T-cell (primary cell): ENCODE measurements at regions not wholly inside any gene's neighbourhood (a gene's known extent, or its start where the extent isn't known, plus 50 kb on each side); places are given as distances from the start of the nearest gene placed in this dataset.

ENCODE experiments used
- ATAC-seq, 4 experiments: fragments of 200-7000 bp in 3 of 4; fragments of 150-1000 bp in 1 of 4; cut with Tn5 transposase; replicated peaks in 1 of 4; 1 replicate in 3 of 4; 2 replicates in 1 of 4; pipeline ENCODE4 v1.10.0; 2021; ENCODE audit warnings: moderate library complexity in 3 of 4, mild to moderate bottlenecking in 2 of 4, moderate number of reproducible peaks in 1 of 4
- CTCF ChIA-PET, 2 donors: fragments of 300-600 bp; sonication (Branson Sonifier 250); formaldehyde crosslinking; loops; one replicate each; lab custom pipeline; 2022; ENCODE audit warnings: antibody characterized with exemption in 2 of 2; lab: Charles Lee
- POLR2A ChIA-PET, 2 donors: fragments of 300-600 bp; sonication (Branson Sonifier 250); formaldehyde crosslinking; loops; one replicate each; lab custom pipeline; 2022; ENCODE audit warnings: antibody characterized with exemption in 2 of 2; lab: Charles Lee
- DNase-seq, 35 experiments: peaks; one replicate each; pipeline versions ENCODE4 v3.0.0 to v3.0.0-alpha.2; 2013 to 2023
- H3K27ac ChIP-seq: one replicate; pipeline ENCODE4 v1.5.1; 2013; ENCODE audit warnings: low read length
- H3K27me3 ChIP-seq, 2 experiments: replicated peaks in 1 of 2; 1 replicate in 1 of 2; 2 replicates in 1 of 2; pipeline versions ENCODE4 v1.6.1 to v1.7.0; 2013; ENCODE audit warnings: low read length in 1 of 2, mixed read lengths in 1 of 2; ENCODE audit not compliant: control insufficient read depth in 2 of 2, insufficient read depth in 2 of 2; ENCODE audit errors: extremely low read depth in 1 of 2
- H3K36me3 ChIP-seq, 2 donors: 1 replicate in 1 of 2; 2 replicates in 1 of 2; pipeline versions ENCODE4 v1.6.1 to v1.7.0; 2013; ENCODE audit warnings: low read length in 1 of 2; ENCODE audit not compliant: control insufficient read depth in 2 of 2, insufficient read depth in 1 of 2; ENCODE audit errors: extremely low read depth in 1 of 2
- H3K4me1 ChIP-seq, 2 experiments: 1 replicate in 1 of 2; 2 replicates in 1 of 2; pipeline versions ENCODE4 v1.6.1 to v1.7.0; 2013; ENCODE audit warnings: low read length in 2 of 2, mixed read lengths in 1 of 2; ENCODE audit not compliant: insufficient read depth in 2 of 2, control insufficient read depth in 1 of 2; ENCODE audit errors: extremely low read depth in 1 of 2
- H3K4me3 ChIP-seq, 2 donors: 1 replicate in 1 of 2; 2 replicates in 1 of 2; pipeline versions ENCODE4 v1.5.1 to v1.7.0; 2013; ENCODE audit warnings: mild to moderate bottlenecking in 2 of 2, low read length in 1 of 2, moderate library complexity in 1 of 2; ENCODE audit not compliant: control insufficient read depth in 1 of 2; ENCODE audit errors: extremely low read depth in 1 of 2
- H3K9me3 ChIP-seq: 2 replicates; pipeline ENCODE4 v1.7.0; 2013
- H3K27ac Mint-ChIP-seq, 2 donors: one replicate each; pipeline ENCODE4 v1.8.0; 2020 to 2021; ENCODE audit warnings: mild to moderate bottlenecking in 2 of 2, mixed read lengths in 2 of 2
- H3K27me3 Mint-ChIP-seq, 2 donors: one replicate each; pipeline ENCODE4 v1.8.0; 2021 to 2022; ENCODE audit warnings: mixed read lengths in 2 of 2
- H3K36me3 Mint-ChIP-seq: one replicate; pipeline ENCODE4 v1.8.0; 2021; ENCODE audit warnings: mixed read lengths
- H3K4me1 Mint-ChIP-seq, 3 donors: one replicate each; pipeline ENCODE4 v1.8.0; 2020 to 2022; ENCODE audit warnings: mixed read lengths in 3 of 3, mild to moderate bottlenecking in 1 of 3
- H3K4me3 Mint-ChIP-seq, 3 donors: one replicate each; pipeline ENCODE4 v1.8.0; 2020 to 2022; ENCODE audit warnings: mild to moderate bottlenecking in 3 of 3, mixed read lengths in 3 of 3, moderate library complexity in 3 of 3
- H3K9me3 Mint-ChIP-seq, 3 donors: one replicate each; pipeline ENCODE4 v1.8.0; 2020 to 2022; ENCODE audit warnings: mixed read lengths in 3 of 3
- whole genome bisulfite sequencing: methylation state at CpG from one replicate; pipeline ENCODE4 v1.1.5; 2013; ENCODE audit warnings: missing lambda C conversion rate; ENCODE audit not compliant: insufficient coverage; 5-methylcytosine and 5-hydroxymethylcytosine counted together

- H3K9me3 Mint-ChIP-seq: peaks cover 10 to 27% (median 17%) of the 10 kb centered on the region in 3 donors
- WGBS: 88% methylated on average over 1 of the region's 2 CpGs
- no peak overlapping the region for H3K27ac ChIP-seq
- ATAC-seq (no peak), DNase-seq (no peak)
- no peak overlapping the region for H3K4me3 Mint-ChIP-seq
- H3K27me3 Mint-ChIP-seq: no peaks in the 10 kb centered on the region
- ChIA-PET POLR2A (no interaction called here), CTCF (no interaction called here)
- H3K36me3 ChIP-seq: no peaks in the 10 kb centered on the region
- no peaks in the 10 kb centered on the region for H3K4me1 ChIP-seq
- no peaks in the 10 kb centered on the region for H3K9me3 ChIP-seq
- no peak overlapping the region for H3K4me3 ChIP-seq
- H3K27ac Mint-ChIP-seq: no peak overlapping the region
- no peaks in the 10 kb centered on the region for H3K4me1 Mint-ChIP-seq
- H3K36me3 Mint-ChIP-seq: no peaks in the 10 kb centered on the region
- no peaks in the 10 kb centered on the region for H3K27me3 ChIP-seq
Observed at GRCh38 chr10:107496594-107496993, 332.1 kb upstream of the SORCS1 start.

DNA sequence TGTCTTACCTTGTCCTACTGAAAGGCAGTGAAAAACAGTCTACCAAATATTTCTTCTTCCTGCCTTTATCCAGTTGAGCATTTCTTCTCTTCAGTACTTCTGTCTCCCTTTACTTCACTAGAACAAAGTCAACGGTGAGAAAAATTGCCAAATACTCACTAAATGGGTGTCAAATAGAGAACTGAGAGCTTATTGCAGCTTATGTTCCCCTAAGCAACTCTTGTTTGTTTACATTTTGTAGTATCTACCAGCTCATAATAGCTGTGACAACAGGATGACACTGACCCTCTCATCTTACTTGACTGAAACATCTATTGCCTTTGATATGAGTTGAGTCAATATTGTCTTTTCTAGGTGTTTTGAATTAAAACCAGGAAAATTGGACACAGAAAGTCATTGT, 327.9 kb upstream of the SORCS1 start:
- H3K27ac Mint-ChIP-seq: no peak overlapping the region
- ATAC-seq (no peak), DNase-seq (no peak)
- WGBS: no CpG with 5 or more reads among the region's 1 CpG
- H3K36me3 ChIP-seq: no peaks in the 10 kb centered on the region
- no peaks in the 10 kb centered on the region for H3K4me1 ChIP-seq
- H3K27me3 Mint-ChIP-seq: no peaks in the 10 kb centered on the region
- peaks cover 8 to 32% (median 23%) of the 10 kb centered on the region in 3 donors for H3K9me3 Mint-ChIP-seq
- no peak overlapping the region for H3K27ac ChIP-seq
- H3K4me1 Mint-ChIP-seq: no peaks in the 10 kb centered on the region
- H3K4me3 ChIP-seq: no peak overlapping the region
- no peak overlapping the region for H3K4me3 Mint-ChIP-seq
- no peaks in the 10 kb centered on the region for H3K36me3 Mint-ChIP-seq
- ChIA-PET CTCF (no interaction called here), POLR2A (interaction anchor here in 1 of 2 donors (0.6 kb wide), 1 partner anchor 1453 kb away, joined by 3 read pairs; no protein-coding TSS in a partner anchor)
- no peaks in the 10 kb centered on the region for H3K27me3 ChIP-seq
- no peaks in the 10 kb centered on the region for H3K9me3 ChIP-seq

DNA sequence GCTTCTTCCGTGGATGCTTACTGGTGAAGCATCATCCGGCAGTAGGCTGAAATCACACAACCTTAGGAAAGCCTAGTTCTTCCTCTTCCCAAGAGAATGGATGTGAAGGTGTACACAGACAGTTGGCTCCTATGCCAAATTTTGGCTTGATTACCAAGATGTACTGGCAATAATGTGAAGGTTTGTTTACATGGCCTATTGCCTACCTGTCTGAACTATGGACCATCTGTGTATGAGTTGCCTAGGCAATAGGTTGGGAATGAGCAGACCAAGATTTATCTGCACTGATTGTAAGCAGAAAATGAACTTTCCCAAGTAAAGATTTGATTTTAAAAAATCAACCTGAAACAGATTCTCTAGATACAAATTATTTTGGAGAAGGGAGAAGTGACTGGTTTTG, 325.9 kb upstream of the SORCS1 start:
- no peaks in the 10 kb centered on the region for H3K4me1 Mint-ChIP-seq
- Histone ChIP-seq H3K27me3 (no peaks in the 10 kb centered on the region), H3K4me1 (no peaks in the 10 kb centered on the region), H3K36me3 (no peaks in the 10 kb centered on the region), H3K4me3 (no peak overlapping the region), H3K9me3 (no peaks in the 10 kb centered on the region), H3K27ac (no peak overlapping the region)
- CTCF ChIA-PET: no interaction called here
- no CpG with 5 or more reads among the region's 2 CpGs for WGBS
- H3K27me3 Mint-ChIP-seq: no peaks in the 10 kb centered on the region
- POLR2A ChIA-PET: no interaction called here
- no peak overlapping the region for H3K27ac Mint-ChIP-seq
- ATAC-seq (no peak), DNase-seq (no peak)
- H3K36me3 Mint-ChIP-seq: no peaks in the 10 kb centered on the region
- peaks cover 8 to 26% (median 22%) of the 10 kb centered on the region in 3 donors for H3K9me3 Mint-ChIP-seq
- H3K4me3 Mint-ChIP-seq: no peak overlapping the region

DNA sequence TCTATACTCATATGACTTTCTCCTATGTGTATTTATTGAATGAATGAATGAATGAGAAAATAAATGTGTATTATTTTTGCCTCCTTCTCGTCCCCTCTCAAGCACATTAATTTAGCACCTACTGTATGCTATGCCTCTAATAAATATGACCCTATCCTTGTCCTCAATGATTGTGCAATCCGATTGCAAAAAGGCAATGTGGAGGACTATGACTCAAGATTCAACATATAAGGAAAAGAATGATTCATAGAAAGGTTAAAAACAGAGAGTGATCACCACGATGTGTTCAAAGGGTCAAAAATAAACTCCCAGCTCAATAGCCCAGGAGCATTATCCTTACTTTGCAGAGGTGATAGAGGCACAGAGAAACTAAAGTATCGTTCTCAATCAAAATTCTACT, 322.8 kb upstream of the SORCS1 start:
- H3K9me3 Mint-ChIP-seq: peaks cover 6 to 23% (median 9%) of the 10 kb centered on the region in 3 donors

DNA sequence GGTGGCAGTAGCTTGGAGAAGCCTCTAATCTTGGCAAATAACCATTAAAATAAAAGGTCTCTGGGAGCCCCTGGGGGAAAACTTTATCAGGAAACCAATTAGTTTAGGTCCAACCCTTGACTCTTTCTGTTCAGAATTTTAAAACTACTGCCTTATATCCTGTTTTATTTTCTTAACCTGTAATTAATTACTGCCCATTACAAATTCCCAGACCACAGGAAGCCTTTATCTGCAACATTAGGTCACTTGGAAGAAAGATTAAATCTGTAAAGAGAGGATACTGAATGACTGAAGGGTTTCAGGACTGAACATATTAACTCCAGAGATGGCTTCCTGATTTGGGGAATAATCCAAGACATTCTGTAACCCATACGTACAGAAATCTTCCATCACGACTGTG, 320.5 kb upstream of the SORCS1 start:
- Histone ChIP-seq H3K36me3 (no peaks in the 10 kb centered on the region), H3K4me1 (no peaks in the 10 kb centered on the region), H3K4me3 (no peak overlapping the region), H3K27me3 (no peaks in the 10 kb centered on the region), H3K27ac (no peak overlapping the region), H3K9me3 (no peaks in the 10 kb centered on the region)
- CTCF ChIA-PET: no interaction called here
- DNase-seq: no peak
- Mint-ChIP-seq H3K4me1 (no peaks in the 10 kb centered on the region), H3K9me3 (peaks cover 7 to 23% (median 8%) of the 10 kb centered on the region in 3 donors), H3K27ac (no peak overlapping the region), H3K27me3 (no peaks in the 10 kb centered on the region), H3K36me3 (no peaks in the 10 kb centered on the region), H3K4me3 (no peak overlapping the region)
- no peak for ATAC-seq
- WGBS: no CpG with 5 or more reads among the region's 2 CpGs
- POLR2A ChIA-PET: no interaction called here

More for the DNA sequence above, 322.8 kb upstream of the SORCS1 start:
- CTCF ChIA-PET: no interaction called here
- Histone ChIP-seq H3K36me3 (no peaks in the 10 kb centered on the region), H3K9me3 (no peaks in the 10 kb centered on the region), H3K27ac (no peak overlapping the region), H3K4me3 (no peak overlapping the region), H3K4me1 (no peaks in the 10 kb centered on the region), H3K27me3 (no peaks in the 10 kb centered on the region)
- no peak for DNase-seq
- no peak overlapping the region for H3K27ac Mint-ChIP-seq
- no peaks in the 10 kb centered on the region for H3K27me3 Mint-ChIP-seq
- H3K4me3 Mint-ChIP-seq: no peak overlapping the region
- no CpG with 5 or more reads among the region's 4 CpGs for WGBS
- H3K4me1 Mint-ChIP-seq: no peaks in the 10 kb centered on the region
- POLR2A ChIA-PET: no interaction called here
- no peaks in the 10 kb centered on the region for H3K36me3 Mint-ChIP-seq
- ATAC-seq: no peak

GRCh38 chr10:107481881-107482280, 317.4 kb upstream of the SORCS1 start:
- Mint-ChIP-seq H3K27me3 (no peaks in the 10 kb centered on the region), H3K4me3 (no peak overlapping the region), H3K4me1 (no peaks in the 10 kb centered on the region), H3K27ac (no peak overlapping the region), H3K36me3 (no peaks in the 10 kb centered on the region), H3K9me3 (peaks cover 0 to 24% (median 8%) of the 10 kb centered on the region in 3 donors)
- no peak for ATAC-seq
- H3K4me1 ChIP-seq: no peaks in the 10 kb centered on the region
- H3K4me3 ChIP-seq: no peak overlapping the region
- ChIA-PET POLR2A (no interaction called here), CTCF (no interaction called here)
- DNase-seq: no peak
- no peaks in the 10 kb centered on the region for H3K9me3 ChIP-seq
- H3K27me3 ChIP-seq: no peaks in the 10 kb centered on the region
- 94% methylated on average over 5 of the region's 7 CpGs for WGBS
- H3K36me3 ChIP-seq: no peaks in the 10 kb centered on the region
- no peak overlapping the region for H3K27ac ChIP-seq

GRCh38 chr10:107481224-107481623, 316.7 kb upstream of the SORCS1 start:
- Histone ChIP-seq H3K36me3 (no peaks in the 10 kb centered on the region), H3K27ac (no peak overlapping the region), H3K4me3 (no peak overlapping the region), H3K27me3 (no peaks in the 10 kb centered on the region), H3K9me3 (no peaks in the 10 kb centered on the region), H3K4me1 (no peaks in the 10 kb centered on the region)
- POLR2A ChIA-PET: no interaction called here
- H3K4me3 Mint-ChIP-seq: no peak overlapping the region
- H3K36me3 Mint-ChIP-seq: no peaks in the 10 kb centered on the region
- H3K27me3 Mint-ChIP-seq: no peaks in the 10 kb centered on the region
- no peaks in the 10 kb centered on the region for H3K4me1 Mint-ChIP-seq
- H3K27ac Mint-ChIP-seq: no peak overlapping the region
- CTCF ChIA-PET: no interaction called here
- DNase-seq (no peak), ATAC-seq (no peak)
- peaks cover 3 to 23% (median 8%) of the 10 kb centered on the region in 3 donors for H3K9me3 Mint-ChIP-seq
- WGBS: 92% methylated on average over 6 of the region's 6 CpGs
